Hepatocyte (in vitro differentiated cells): ENCODE measurements at regions not wholly inside any gene's neighbourhood (a gene's known extent, or its start where the extent isn't known, plus 50 kb on each side); places are given as distances from the start of the nearest gene placed in this dataset.

Source experiments
- EZH2 ChIP-seq: fragments of 200-600 bp; sonication (generic); IDR thresholded peaks from 2 replicates; pipeline ENCODE4 v1.6.1; 2016; ENCODE audit warnings: antibody characterized with exemption, mild to moderate bottlenecking, borderline replicate concordance
- EZH2phosphoT487 ChIP-seq: fragments of 200-600 bp; sonication (generic); IDR thresholded peaks from one replicate; pipeline ENCODE4 v1.6.1; 2018; ENCODE audit warnings: antibody characterized with exemption, mild to moderate bottlenecking, low read depth, moderate library complexity; ENCODE audit not compliant: unreplicated experiment, severe bottlenecking
- TF ChIP-seq, protein P1 (sequence below): fragments of 200-600 bp; sonication (generic); IDR thresholded peaks from 2 replicates; pipeline ENCODE4 v1.5.1; 2016; ENCODE audit warnings: antibody characterized with exemption, mild to moderate bottlenecking; ENCODE audit not compliant: poor library complexity

DNA sequence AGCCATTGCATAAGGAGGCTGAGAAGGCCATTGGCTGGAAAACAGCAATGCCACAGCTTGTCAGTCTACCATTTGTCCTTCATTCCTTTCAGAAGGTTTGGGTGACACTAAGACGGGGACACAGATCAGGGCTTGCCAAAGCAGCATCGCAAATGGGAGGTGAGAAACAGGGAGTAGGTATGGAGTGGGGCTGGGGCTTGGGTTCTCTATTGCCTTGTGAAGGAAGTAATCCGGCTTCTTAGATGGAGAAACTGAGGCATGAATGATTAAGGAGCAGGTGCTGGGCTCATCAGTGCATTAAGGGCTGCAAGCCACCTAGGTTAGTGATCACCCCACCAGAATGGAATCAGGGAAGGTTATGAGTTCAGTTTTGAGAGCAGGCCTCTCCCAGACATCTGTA lies 115.6 kb upstream of the NMNAT3 start:
- TF ChIP-seq, protein P1, sequence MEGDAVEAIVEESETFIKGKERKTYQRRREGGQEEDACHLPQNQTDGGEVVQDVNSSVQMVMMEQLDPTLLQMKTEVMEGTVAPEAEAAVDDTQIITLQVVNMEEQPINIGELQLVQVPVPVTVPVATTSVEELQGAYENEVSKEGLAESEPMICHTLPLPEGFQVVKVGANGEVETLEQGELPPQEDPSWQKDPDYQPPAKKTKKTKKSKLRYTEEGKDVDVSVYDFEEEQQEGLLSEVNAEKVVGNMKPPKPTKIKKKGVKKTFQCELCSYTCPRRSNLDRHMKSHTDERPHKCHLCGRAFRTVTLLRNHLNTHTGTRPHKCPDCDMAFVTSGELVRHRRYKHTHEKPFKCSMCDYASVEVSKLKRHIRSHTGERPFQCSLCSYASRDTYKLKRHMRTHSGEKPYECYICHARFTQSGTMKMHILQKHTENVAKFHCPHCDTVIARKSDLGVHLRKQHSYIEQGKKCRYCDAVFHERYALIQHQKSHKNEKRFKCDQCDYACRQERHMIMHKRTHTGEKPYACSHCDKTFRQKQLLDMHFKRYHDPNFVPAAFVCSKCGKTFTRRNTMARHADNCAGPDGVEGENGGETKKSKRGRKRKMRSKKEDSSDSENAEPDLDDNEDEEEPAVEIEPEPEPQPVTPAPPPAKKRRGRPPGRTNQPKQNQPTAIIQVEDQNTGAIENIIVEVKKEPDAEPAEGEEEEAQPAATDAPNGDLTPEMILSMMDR, result no peak
- TF ChIP-seq EZH2, result no peak
- TF ChIP-seq EZH2phosphoT487, result no peak
